ENCODE measurements at regions not wholly inside any gene's neighbourhood (a gene's known extent, or its start where the extent isn't known, plus 50 kb on each side); places are given as distances from the start of the nearest gene placed in this dataset.

- H3K79me2 ChIP-seq (ENCODE audit: control insufficient read depth, insufficient read depth, low read length, unreplicated experiment), result no peaks in the 10 kb centered on the region
- no peak overlapping the region for H2AFZ ChIP-seq (ENCODE audit: low read length, unreplicated experiment)
- H3K27ac ChIP-seq (ENCODE audit: low read depth, low read length), result no peak overlapping the region
- H3K36me3 ChIP-seq (ENCODE audit: insufficient read depth, low read length), result no peaks in the 10 kb centered on the region
- no peaks in the 10 kb centered on the region for H3K27me3 ChIP-seq (ENCODE audit: insufficient read depth, low read length)
- H3K4me3 ChIP-seq (ENCODE audit: low read depth, low read length), result no peak overlapping the region
- no peaks in the 10 kb centered on the region for H3K4me1 ChIP-seq (ENCODE audit: control insufficient read depth, insufficient read depth, low read length, unreplicated experiment)
Measured at GRCh38 chr6:119818876-119819275, 469.3 kb upstream of the MAN1A1 start.

- Histone ChIP-seq H3K27ac (ENCODE audit: low read depth, low read length) (no peak overlapping the region), H3K4me3 (ENCODE audit: low read depth, low read length) (no peak overlapping the region), H3K27me3 (ENCODE audit: insufficient read depth, low read length) (no peaks in the 10 kb centered on the region), H3K79me2 (ENCODE audit: control insufficient read depth, insufficient read depth, low read length, unreplicated experiment) (no peaks in the 10 kb centered on the region), H3K4me1 (ENCODE audit: control insufficient read depth, insufficient read depth, low read length, unreplicated experiment) (no peaks in the 10 kb centered on the region), H3K36me3 (ENCODE audit: insufficient read depth, low read length) (no peaks in the 10 kb centered on the region), H2AFZ (ENCODE audit: low read length, unreplicated experiment) (no peak overlapping the region)
Measured at GRCh38 chr6:119814609-119815400, 465.2 kb upstream of the MAN1A1 start.

- Histone ChIP-seq H3K4me1 (ENCODE audit: control insufficient read depth, insufficient read depth, low read length, unreplicated experiment) (no peaks in the 10 kb centered on the region), H3K27me3 (ENCODE audit: insufficient read depth, low read length) (no peaks in the 10 kb centered on the region), H3K79me2 (ENCODE audit: control insufficient read depth, insufficient read depth, low read length, unreplicated experiment) (no peaks in the 10 kb centered on the region), H3K4me3 (ENCODE audit: low read depth, low read length) (no peak overlapping the region), H2AFZ (ENCODE audit: low read length, unreplicated experiment) (no peak overlapping the region), H3K27ac (ENCODE audit: low read depth, low read length) (no peak overlapping the region), H3K36me3 (ENCODE audit: insufficient read depth, low read length) (no peaks in the 10 kb centered on the region)
Measured at GRCh38 chr6:119802464-119802863, 452.9 kb upstream of the MAN1A1 start.

- Histone ChIP-seq H3K4me1 (ENCODE audit: control insufficient read depth, insufficient read depth, low read length, unreplicated experiment) (no peaks in the 10 kb centered on the region), H3K4me3 (ENCODE audit: low read depth, low read length) (no peak overlapping the region), H3K36me3 (ENCODE audit: insufficient read depth, low read length) (no peaks in the 10 kb centered on the region), H2AFZ (ENCODE audit: low read length, unreplicated experiment) (no peak overlapping the region), H3K27me3 (ENCODE audit: insufficient read depth, low read length) (no peaks in the 10 kb centered on the region), H3K79me2 (ENCODE audit: control insufficient read depth, insufficient read depth, low read length, unreplicated experiment) (no peaks in the 10 kb centered on the region), H3K27ac (ENCODE audit: low read depth, low read length) (no peak overlapping the region)
Measured at GRCh38 chr6:119801056-119801455, 451.5 kb upstream of the MAN1A1 start.

- no peaks in the 10 kb centered on the region for H3K79me2 ChIP-seq (ENCODE audit: control insufficient read depth, insufficient read depth, low read length, unreplicated experiment)
- no peaks in the 10 kb centered on the region for H3K36me3 ChIP-seq (ENCODE audit: insufficient read depth, low read length)
- no peak overlapping the region for H2AFZ ChIP-seq (ENCODE audit: low read length, unreplicated experiment)
- no peak overlapping the region for H3K4me3 ChIP-seq (ENCODE audit: low read depth, low read length)
- H3K27ac ChIP-seq (ENCODE audit: low read depth, low read length), result no peak overlapping the region
- H3K27me3 ChIP-seq (ENCODE audit: insufficient read depth, low read length), result no peaks in the 10 kb centered on the region
- no peaks in the 10 kb centered on the region for H3K4me1 ChIP-seq (ENCODE audit: control insufficient read depth, insufficient read depth, low read length, unreplicated experiment)
Measured at GRCh38 chr6:119800526-119800925, 451.0 kb upstream of the MAN1A1 start.

GRCh38 chr6:119799596-119800509, 450.3 kb upstream of the MAN1A1 start:
- H3K27me3 ChIP-seq (ENCODE audit: insufficient read depth, low read length), result no peaks in the 10 kb centered on the region
- H3K27ac ChIP-seq (ENCODE audit: low read depth, low read length), result no peak overlapping the region
- H3K4me1 ChIP-seq (ENCODE audit: control insufficient read depth, insufficient read depth, low read length, unreplicated experiment), result no peaks in the 10 kb centered on the region
- H3K4me3 ChIP-seq (ENCODE audit: low read depth, low read length), result no peak overlapping the region
- no peaks in the 10 kb centered on the region for H3K36me3 ChIP-seq (ENCODE audit: insufficient read depth, low read length)
- H3K79me2 ChIP-seq (ENCODE audit: control insufficient read depth, insufficient read depth, low read length, unreplicated experiment), result no peaks in the 10 kb centered on the region
- no peak overlapping the region for H2AFZ ChIP-seq (ENCODE audit: low read length, unreplicated experiment)

GRCh38 chr6:119791736-119792135, 442.2 kb upstream of the MAN1A1 start:
- Histone ChIP-seq H3K79me2 (ENCODE audit: control insufficient read depth, insufficient read depth, low read length, unreplicated experiment) (no peaks in the 10 kb centered on the region), H3K27me3 (ENCODE audit: insufficient read depth, low read length) (no peaks in the 10 kb centered on the region), H2AFZ (ENCODE audit: low read length, unreplicated experiment) (no peak overlapping the region), H3K4me1 (ENCODE audit: control insufficient read depth, insufficient read depth, low read length, unreplicated experiment) (no peaks in the 10 kb centered on the region), H3K27ac (ENCODE audit: low read depth, low read length) (no peak overlapping the region), H3K36me3 (ENCODE audit: insufficient read depth, low read length) (no peaks in the 10 kb centered on the region), H3K4me3 (ENCODE audit: low read depth, low read length) (no peak overlapping the region)

GRCh38 chr6:119781365-119781764, 431.8 kb upstream of the MAN1A1 start:
- Histone ChIP-seq H3K27ac (ENCODE audit: low read depth, low read length) (no peak overlapping the region), H2AFZ (ENCODE audit: low read length, unreplicated experiment) (no peak overlapping the region), H3K79me2 (ENCODE audit: control insufficient read depth, insufficient read depth, low read length, unreplicated experiment) (no peaks in the 10 kb centered on the region)

GRCh38 chr6:119768201-119768600, 418.6 kb upstream of the MAN1A1 start:
- no peak overlapping the region for H3K27ac ChIP-seq (ENCODE audit: low read depth, low read length)
- H3K79me2 ChIP-seq (ENCODE audit: control insufficient read depth, insufficient read depth, low read length, unreplicated experiment), result no peaks in the 10 kb centered on the region
- peaks cover 5% of the 10 kb centered on the region; the same call in 1 of the 2 replicates for H3K27me3 ChIP-seq (ENCODE audit: insufficient read depth, low read length)
- H2AFZ ChIP-seq (ENCODE audit: low read length, unreplicated experiment), result no peak overlapping the region
- H3K4me3 ChIP-seq (ENCODE audit: low read depth, low read length), result no peak overlapping the region
- H3K4me1 ChIP-seq (ENCODE audit: control insufficient read depth, insufficient read depth, low read length, unreplicated experiment), result no peaks in the 10 kb centered on the region
- H3K36me3 ChIP-seq (ENCODE audit: insufficient read depth, low read length), result no peaks in the 10 kb centered on the region

More at GRCh38 chr6:119781365-119781764, 431.8 kb upstream of the MAN1A1 start:
- Histone ChIP-seq H3K36me3 (ENCODE audit: insufficient read depth, low read length) (no peaks in the 10 kb centered on the region), H3K4me3 (ENCODE audit: low read depth, low read length) (no peak overlapping the region), H3K27me3 (ENCODE audit: insufficient read depth, low read length) (no peaks in the 10 kb centered on the region), H3K4me1 (ENCODE audit: control insufficient read depth, insufficient read depth, low read length, unreplicated experiment) (no peaks in the 10 kb centered on the region)

GRCh38 chr6:119764927-119765681, 415.5 kb upstream of the MAN1A1 start:
- Histone ChIP-seq H3K27ac (ENCODE audit: low read depth, low read length) (no peak overlapping the region), H3K27me3 (ENCODE audit: insufficient read depth, low read length) (peaks cover 5% of the 10 kb centered on the region; the same call in 1 of the 2 replicates), H2AFZ (ENCODE audit: low read length, unreplicated experiment) (no peak overlapping the region), H3K4me3 (ENCODE audit: low read depth, low read length) (no peak overlapping the region), H3K4me1 (ENCODE audit: control insufficient read depth, insufficient read depth, low read length, unreplicated experiment) (no peaks in the 10 kb centered on the region), H3K36me3 (ENCODE audit: insufficient read depth, low read length) (no peaks in the 10 kb centered on the region), H3K79me2 (ENCODE audit: control insufficient read depth, insufficient read depth, low read length, unreplicated experiment) (no peaks in the 10 kb centered on the region)
